ENCODE measurements at regions not wholly inside any gene's neighbourhood (a gene's known extent, or its start where the extent isn't known, plus 50 kb on each side); places are given as distances from the start of the nearest gene placed in this dataset.

- no peak for TF ChIP-seq CTCF (IDR thresholded peaks at IDR 0.05; ENCODE audit: low read depth, low read length)
- no peak for TF ChIP-seq EZH2phosphoT487 (IDR thresholded peaks at IDR 0.05; ENCODE audit: low read depth)
Observed at GRCh38 chr5:82447913-82448312, 169.8 kb upstream of the RPS23 start.
